GM12891 (cell line): ENCODE measurements at regions not wholly inside any gene's neighbourhood (a gene's known extent, or its start where the extent isn't known, plus 50 kb on each side); places are given as distances from the start of the nearest gene placed in this dataset.

Experiments used
- DNase-seq: peaks from one replicate; pipeline ENCODE4 v3.0.0; 2011; ENCODE audit warnings: low spot score; ENCODE audit not compliant: insufficient read length
- FAIRE-seq: peaks from 2 replicates; lab custom pipeline; 2011; peaks lifted over from hg19 to GRCh38; lab: Jason Lieb, UNC
- PAX5 ChIP-seq: IDR thresholded peaks from 2 replicates; pipeline ENCODE4 v1.6.1; 2011; ENCODE audit warnings: low read length, moderate library complexity, mild to moderate bottlenecking; ENCODE audit not compliant: insufficient read depth, severe bottlenecking
- POLR2A ChIP-seq: IDR thresholded peaks from 2 replicates; pipeline ENCODE4 v1.6.1; 2011; ENCODE audit warnings: low read depth, low read length, control low read depth
- POLR2AphosphoS5 ChIP-seq: IDR thresholded peaks from 2 replicates; pipeline ENCODE4 v1.6.1; 2011; ENCODE audit warnings: low read depth, low read length, control low read depth
- POU2F2 ChIP-seq: IDR thresholded peaks from 2 replicates; pipeline ENCODE4 v1.6.1; 2011; ENCODE audit warnings: low read depth, mild to moderate bottlenecking, control low read depth, low read length, moderate library complexity
- SPI1 ChIP-seq: IDR thresholded peaks from 2 replicates; pipeline ENCODE4 v1.6.1; 2011; ENCODE audit warnings: low read depth, low read length, control low read depth
- TAF1 ChIP-seq: IDR thresholded peaks from 2 replicates; pipeline ENCODE4 v1.6.1; 2011; ENCODE audit warnings: low read depth, low read length, control low read depth

DNA sequence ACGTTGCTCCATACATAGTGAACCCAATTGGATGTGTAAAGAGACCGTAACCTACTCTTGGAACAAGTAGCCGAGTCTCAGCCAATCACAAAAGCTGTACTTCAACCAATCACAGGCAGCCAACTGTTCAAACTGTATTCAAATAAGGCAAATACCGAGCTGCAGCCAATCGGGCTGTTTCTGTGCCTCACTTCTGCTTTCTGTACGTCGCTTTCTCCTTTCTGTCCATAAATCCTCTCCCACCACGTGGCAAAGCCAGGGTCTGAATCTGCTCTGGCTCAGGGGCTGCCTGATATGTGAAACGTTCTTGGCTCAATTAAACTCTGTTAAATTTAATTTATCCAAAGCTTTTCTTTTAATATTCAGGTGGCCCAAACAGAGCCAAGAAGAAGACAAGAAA lies 210.3 kb downstream of the URB2 start:
- TF ChIP-seq POU2F2 = no peak
- no peak for TF ChIP-seq POLR2A
- no peak for TF ChIP-seq PAX5
- TF ChIP-seq SPI1 = peak; percentile 39
- FAIRE-seq = no peak
- no peak for DNase-seq

DNA sequence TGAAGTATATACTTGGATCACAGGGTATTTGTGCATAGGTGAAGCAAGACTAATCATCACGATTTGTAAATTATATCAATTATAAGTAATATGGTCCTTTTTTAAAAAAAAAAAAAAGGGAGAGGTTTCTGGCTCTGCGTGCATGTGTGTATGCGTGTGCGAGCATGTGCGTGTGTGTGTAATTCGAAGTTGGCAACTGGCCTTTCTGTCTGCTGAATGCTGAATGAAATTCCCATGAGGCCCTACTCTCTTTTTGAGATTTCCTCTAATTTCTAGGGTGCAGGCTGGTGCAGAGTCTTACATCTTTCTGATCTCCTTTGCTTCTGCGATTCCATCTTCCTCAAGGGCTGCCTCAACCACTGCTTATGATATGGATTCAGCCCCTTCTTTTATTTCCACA lies 212.2 kb downstream of the URB2 start:
- no peak for TF ChIP-seq POLR2AphosphoS5
- DNase-seq = no peak
- FAIRE-seq = no peak

DNA sequence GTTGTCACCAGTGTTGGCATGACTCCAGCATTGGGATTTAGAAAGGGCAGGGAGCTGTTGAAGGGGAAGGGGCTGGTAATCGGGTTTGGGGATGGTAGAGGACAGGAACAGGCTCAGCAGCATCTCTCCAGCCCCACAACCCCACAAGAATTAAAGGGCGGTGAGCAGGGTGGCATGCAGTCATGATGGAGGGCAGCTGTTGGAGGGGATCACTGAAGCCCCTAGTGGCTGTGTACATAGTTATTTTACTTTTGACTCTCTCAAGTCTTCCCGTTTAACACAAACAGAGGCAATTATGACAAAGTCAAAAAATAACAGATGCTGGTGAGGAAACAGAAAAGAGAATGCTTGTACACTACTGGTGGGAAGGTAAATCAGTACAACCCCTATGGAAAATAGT lies 213.8 kb downstream of the URB2 start:
- DNase-seq (no peak), FAIRE-seq (no peak)
- TF ChIP-seq SPI1 (no peak), POU2F2 (no peak), POLR2A (no peak), POLR2AphosphoS5 (no peak), TAF1 (no peak)

DNA sequence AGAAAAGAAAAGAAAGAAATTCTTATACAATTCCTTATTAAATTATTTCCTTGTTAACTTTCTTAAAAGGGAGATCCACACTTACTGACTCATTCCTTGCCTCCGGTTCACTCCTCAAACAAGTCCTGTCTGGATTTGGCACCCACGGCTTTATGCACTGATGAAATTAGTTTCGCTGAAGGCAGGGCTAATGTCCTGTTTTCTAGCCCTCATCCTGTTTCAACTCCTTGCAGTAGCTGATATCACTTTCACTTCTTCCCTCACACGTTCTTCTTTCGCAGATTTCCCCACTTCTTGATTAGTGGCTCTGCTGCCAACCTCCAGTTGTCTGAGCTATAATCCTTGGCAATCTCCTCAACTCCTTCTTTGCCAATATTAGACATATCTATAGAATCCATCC lies 215.2 kb downstream of the URB2 start:
- DNase-seq (no peak), FAIRE-seq (peak; percentile 88)
- TF ChIP-seq SPI1 (peak; percentile 63; the same call in 1 of the 2 replicates), POLR2A (no peak)

DNA sequence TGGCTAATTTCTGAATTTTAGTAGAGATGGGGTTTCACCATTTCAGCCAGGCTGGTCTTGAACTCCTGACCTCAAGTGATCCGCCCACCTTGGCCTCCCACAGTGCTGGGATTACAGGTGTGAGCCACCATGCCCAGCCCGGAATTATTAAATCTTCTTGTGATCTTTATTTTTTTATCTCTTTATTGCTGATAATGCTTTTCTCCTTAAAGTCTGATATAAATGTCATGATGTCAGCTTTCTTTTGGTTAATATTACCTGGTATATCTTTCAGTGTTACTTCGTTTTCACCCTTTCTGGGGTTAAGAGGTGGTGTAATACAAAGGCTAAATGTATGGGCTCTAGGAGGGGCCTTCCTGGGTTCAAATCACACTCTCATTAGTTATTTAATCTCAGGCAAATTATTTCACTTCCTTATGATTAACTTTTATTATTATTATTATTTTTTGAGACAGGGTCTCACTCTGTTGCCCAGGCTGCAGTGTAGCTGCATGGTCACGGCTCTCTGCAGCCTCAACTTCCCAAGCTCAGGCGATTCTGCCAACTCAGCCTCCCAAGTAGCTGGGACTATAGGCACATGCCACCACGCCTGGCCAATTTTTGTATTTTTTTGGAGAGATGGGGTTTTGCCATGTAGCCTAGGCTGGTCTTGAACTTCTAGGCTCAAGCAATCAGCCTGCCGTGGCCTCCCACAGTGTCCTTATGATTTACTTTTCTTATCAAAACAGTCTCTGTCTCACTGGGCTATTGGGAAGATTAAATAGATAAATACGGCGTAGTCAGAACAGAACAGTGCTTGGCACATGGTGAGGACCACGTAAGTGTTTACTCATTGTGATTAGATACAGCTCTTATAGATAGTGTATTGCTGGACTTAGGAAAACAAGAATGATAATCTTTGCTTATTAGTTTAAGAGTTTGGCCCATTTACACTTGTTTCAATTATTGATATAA lies 216.5 kb downstream of the URB2 start:
- no peak for TF ChIP-seq TAF1
- TF ChIP-seq POLR2AphosphoS5 = no peak
- no peak for TF ChIP-seq SPI1
- no peak for TF ChIP-seq POLR2A
- TF ChIP-seq PAX5 = no peak
- TF ChIP-seq POU2F2 = no peak
- FAIRE-seq (no peak), DNase-seq (no peak)

DNA sequence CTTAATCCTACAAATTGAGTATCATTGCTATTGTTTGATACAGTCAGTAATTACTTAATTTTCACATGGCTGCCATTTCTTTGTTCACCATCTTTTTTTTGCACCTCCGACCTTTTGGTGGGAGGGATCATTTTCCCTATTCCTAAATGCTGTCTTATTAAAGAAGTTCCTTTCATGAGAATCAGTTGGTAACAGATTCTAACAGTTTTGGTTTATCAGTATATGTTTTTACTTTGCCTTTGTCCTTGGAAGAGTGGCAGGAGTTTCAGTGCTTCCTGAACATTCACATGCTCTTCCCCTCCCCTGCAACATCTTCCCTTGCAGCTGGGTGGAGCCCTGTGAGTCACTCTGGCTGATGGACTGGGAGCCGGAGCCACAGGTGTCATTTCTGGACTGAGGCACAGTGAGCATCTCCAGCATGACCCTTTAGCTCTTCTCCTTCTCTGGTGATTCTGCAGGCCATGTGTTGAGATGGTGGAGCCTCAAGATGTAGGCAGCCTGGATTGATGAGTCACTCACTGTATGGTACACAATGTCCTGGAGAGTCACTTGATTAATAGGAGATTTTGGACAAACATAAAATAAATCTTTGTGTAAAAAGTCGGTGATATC lies 217.7 kb downstream of the URB2 start:
- peak; percentile 50 for FAIRE-seq
- TF ChIP-seq SPI1 = no peak
- no peak for TF ChIP-seq POLR2AphosphoS5
- TF ChIP-seq POLR2A = no peak
- TF ChIP-seq POU2F2 = no peak
- TF ChIP-seq PAX5 = no peak
- no peak for TF ChIP-seq TAF1

DNA sequence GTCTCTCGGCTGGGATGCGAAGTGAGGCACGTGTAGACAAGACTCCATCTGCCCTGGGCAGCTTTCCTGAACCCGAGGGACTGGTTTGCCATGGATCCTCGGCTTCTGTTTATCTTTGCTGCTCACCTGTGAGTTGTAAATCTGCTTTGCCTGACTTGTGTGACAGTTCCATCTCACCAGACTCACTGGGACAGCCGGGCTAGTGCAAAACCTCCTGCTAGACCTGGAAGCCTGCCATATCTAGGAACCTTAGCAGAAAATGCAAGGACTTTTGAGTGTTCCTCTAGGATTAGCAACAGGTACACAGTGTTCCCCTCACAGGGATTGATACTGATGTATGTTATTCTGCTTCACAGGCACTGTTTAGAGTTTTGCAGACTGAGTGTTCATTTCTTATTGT lies 218.6 kb downstream of the URB2 start:
- DNase-seq (no peak), FAIRE-seq (no peak)
- TF ChIP-seq SPI1 (no peak), TAF1 (no peak), POLR2AphosphoS5 (no peak), POU2F2 (no peak), PAX5 (no peak), POLR2A (no peak)

More for the DNA sequence above, 217.7 kb downstream of the URB2 start:
- no peak for DNase-seq

DNA sequence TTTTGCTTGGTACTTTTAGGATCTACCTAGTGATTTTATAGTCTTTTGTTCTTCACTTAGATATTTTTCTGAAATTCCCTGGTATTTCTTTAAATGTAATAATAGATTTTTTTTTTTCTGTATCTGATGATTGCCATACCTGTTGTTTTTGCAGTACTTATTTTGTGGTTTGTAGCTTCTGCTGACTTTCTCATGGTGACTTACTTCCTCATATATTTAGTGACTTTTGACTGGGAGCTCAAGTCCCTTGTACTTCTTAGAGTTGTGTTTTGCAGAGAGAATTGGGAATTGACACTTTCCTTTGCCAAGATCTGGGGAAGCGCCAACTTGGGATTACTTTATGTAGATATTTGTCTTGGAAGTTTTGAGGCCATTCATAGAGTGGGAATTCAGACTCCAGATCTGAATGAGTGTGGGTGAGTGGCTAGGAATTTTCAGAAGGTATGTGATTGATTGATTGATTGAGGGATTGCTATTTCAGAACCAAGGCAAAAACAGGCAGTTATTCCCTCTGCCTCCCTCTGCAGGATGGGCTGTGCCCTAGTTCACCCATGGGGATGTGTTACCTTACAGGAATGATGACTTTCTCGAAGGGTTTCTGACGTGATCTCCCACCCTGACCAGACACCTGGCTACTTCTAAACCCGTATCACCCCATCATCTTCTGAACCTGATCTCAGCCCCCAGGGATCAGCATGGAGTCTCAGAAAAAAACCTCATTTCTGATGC lies 219.5 kb downstream of the URB2 start:
- FAIRE-seq = no peak
- DNase-seq = no peak
- TF ChIP-seq TAF1 (no peak), SPI1 (no peak), POLR2A (no peak), PAX5 (no peak), POLR2AphosphoS5 (no peak), POU2F2 (no peak)

DNA sequence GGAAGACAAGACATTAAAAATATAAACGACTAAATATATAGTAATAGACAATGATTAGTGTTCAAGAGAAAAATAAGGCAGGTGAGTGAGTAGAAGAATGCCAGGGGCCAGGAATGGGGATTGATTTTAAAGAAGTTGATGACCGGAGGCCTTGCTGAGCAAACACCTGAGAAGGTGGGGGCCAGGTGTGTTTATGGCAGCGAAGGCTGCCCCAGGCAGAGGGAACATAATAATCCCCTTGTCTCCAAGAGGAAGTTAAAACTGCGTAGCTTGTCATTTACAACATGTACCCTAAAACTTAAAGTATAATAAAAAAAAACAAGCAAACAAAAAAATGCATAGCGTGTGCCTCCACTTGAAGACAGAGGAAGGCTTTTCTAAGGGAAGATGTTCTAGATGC lies 220.3 kb downstream of the URB2 start:
- DNase-seq = no peak
- TF ChIP-seq POU2F2 (no peak), TAF1 (no peak), POLR2A (no peak), PAX5 (no peak), SPI1 (no peak), POLR2AphosphoS5 (no peak)
- no peak for FAIRE-seq
